ENCODE measurements at regions not wholly inside any gene's neighbourhood (a gene's known extent, or its start where the extent isn't known, plus 50 kb on each side); places are given as distances from the start of the nearest gene placed in this dataset.

- intact Hi-C loops (cut with DNase I; ENCODE audit: low total_unique reads) = no loop called here
- DNase-seq (ENCODE audit: low spot score in 2 of 2) = no peak
- 74 to 78% methylated on average over 4 of the region's 4 CpGs for WGBS, 2 donors
- H3K4me3 ChIP-seq (ENCODE audit: low read depth, poor library complexity, severe bottlenecking) = no peak overlapping the region
- TF ChIP-seq CTCF (IDR thresholded peaks at IDR 0.05) (no peak), POLR2A (IDR thresholded peaks at IDR 0.05) (no peak)
Measured at GRCh38 chr5:90231688-90232087, 177.9 kb downstream of the CETN3 start.

GRCh38 chr5:90227683-90228082 lies 181.9 kb downstream of the CETN3 start:
- 26 to 28% methylated on average over 3 of the region's 3 CpGs for WGBS, 2 donors
- intact Hi-C loops (cut with DNase I; ENCODE audit: low total_unique reads) = no loop called here
- TF ChIP-seq POLR2A (IDR thresholded peaks at IDR 0.05) = no peak
- TF ChIP-seq CTCF (IDR thresholded peaks at IDR 0.05) = no peak
- no peak for DNase-seq (ENCODE audit: low spot score in 2 of 2)
- no peak overlapping the region for H3K4me3 ChIP-seq (ENCODE audit: low read depth, poor library complexity, severe bottlenecking)

GRCh38 chr5:90226433-90227099 lies 183.0 kb downstream of the CETN3 start:
- TF ChIP-seq CTCF (IDR thresholded peaks at IDR 0.05) = no peak
- no peak for TF ChIP-seq POLR2A (IDR thresholded peaks at IDR 0.05)
- intact Hi-C loops (cut with DNase I; ENCODE audit: low total_unique reads) = no loop called here
- H3K4me3 ChIP-seq (ENCODE audit: low read depth, poor library complexity, severe bottlenecking) = no peak overlapping the region
- 34 to 36% methylated on average over 2 of the region's 2 CpGs for WGBS, 2 donors
- DNase-seq (ENCODE audit: low spot score in 2 of 2) = no peak

GRCh38 chr5:90224342-90224741 lies 185.2 kb downstream of the CETN3 start:
- DNase-seq (ENCODE audit: low spot score in 2 of 2) = no peak
- no peak for TF ChIP-seq CTCF (IDR thresholded peaks at IDR 0.05)
- TF ChIP-seq POLR2A (IDR thresholded peaks at IDR 0.05) = no peak
- intact Hi-C loops (cut with DNase I; ENCODE audit: low total_unique reads) = no loop called here
- 86 to 100% methylated on average over 1 of the region's 1 CpG for WGBS, 2 donors
- no peak overlapping the region for H3K4me3 ChIP-seq (ENCODE audit: low read depth, poor library complexity, severe bottlenecking)

GRCh38 chr5:90223756-90224155 lies 185.8 kb downstream of the CETN3 start:
- no peak overlapping the region for H3K4me3 ChIP-seq (ENCODE audit: low read depth, poor library complexity, severe bottlenecking)
- no peak for TF ChIP-seq CTCF (IDR thresholded peaks at IDR 0.05)
- DNase-seq (ENCODE audit: low spot score in 2 of 2) = no peak
- WGBS, 2 donors = 94 to 95% methylated on average over 2 of the region's 2 CpGs
- intact Hi-C loops (cut with DNase I; ENCODE audit: low total_unique reads) = no loop called here

- no peak overlapping the region for H3K4me3 ChIP-seq (ENCODE audit: low read depth, poor library complexity, severe bottlenecking)
- 75 to 77% methylated on average over 2 of the region's 2 CpGs for WGBS, 2 donors
- DNase-seq (ENCODE audit: low spot score in 2 of 2) = no peak
- no peak for TF ChIP-seq POLR2A (IDR thresholded peaks at IDR 0.05)
- TF ChIP-seq CTCF (IDR thresholded peaks at IDR 0.05) = no peak
- intact Hi-C loops (cut with DNase I; ENCODE audit: low total_unique reads) = no loop called here
Measured at GRCh38 chr5:90221951-90222350, 187.6 kb downstream of the CETN3 start.
